GM10266 (cell line): ENCODE measurements at regions not wholly inside any gene's neighbourhood (a gene's known extent, or its start where the extent isn't known, plus 50 kb on each side); places are given as distances from the start of the nearest gene placed in this dataset.

ENCODE experiments used
- DNase-seq: peaks from one replicate; pipeline ENCODE4 v3.0.0; 2012; ENCODE audit errors: extremely low spot score
- TF ChIP-seq, protein P1 (sequence below): IDR thresholded peaks from 2 replicates; pipeline ENCODE4 v1.5.1; 2012; ENCODE audit warnings: mild to moderate bottlenecking, low read depth; ENCODE audit not compliant: control insufficient read depth, insufficient read depth; ENCODE audit errors: missing control alignments

DNA sequence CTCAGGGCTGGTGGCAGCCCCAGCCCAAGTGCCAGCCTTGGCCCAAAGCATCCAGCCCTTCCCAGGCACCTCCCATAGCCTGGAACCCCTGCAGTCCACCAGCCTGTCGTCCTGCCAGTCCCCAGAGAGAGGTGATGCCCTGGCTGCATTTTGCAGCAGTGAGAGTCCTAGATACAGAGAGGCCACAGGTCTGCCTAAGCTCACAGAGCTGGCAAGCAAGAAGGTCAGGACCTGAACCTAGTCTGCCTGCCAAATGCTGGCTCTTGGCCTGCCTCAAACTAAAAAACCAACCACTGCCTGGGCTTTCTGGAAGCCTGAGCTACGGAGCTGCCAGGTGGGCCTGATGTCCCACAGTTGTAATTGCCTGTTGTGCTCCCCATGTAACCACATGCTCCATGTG, 164.9 kb downstream of the PHETA1 start:
- no peak for DNase-seq

DNA sequence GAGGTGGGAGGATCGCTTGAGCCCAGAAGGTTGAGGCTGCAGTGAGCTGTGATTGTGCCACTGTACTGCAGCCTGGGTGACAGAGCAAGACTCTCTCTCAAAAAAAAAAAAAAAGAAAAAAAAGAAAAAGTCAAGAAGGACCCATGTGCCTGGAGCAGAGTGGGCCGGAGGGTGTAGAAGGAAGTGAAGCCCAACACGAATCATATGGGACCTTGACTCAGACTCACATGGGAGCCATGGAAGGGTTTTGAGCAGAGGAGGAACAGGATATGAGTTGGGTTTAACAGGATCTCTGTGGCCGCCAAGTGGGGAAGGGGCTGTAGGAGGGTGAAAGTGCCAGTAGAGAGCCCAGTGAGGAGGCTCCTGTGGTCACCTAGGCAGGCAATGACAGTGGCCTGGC, 165.4 kb downstream of the PHETA1 start:
- TF ChIP-seq, protein P1, sequence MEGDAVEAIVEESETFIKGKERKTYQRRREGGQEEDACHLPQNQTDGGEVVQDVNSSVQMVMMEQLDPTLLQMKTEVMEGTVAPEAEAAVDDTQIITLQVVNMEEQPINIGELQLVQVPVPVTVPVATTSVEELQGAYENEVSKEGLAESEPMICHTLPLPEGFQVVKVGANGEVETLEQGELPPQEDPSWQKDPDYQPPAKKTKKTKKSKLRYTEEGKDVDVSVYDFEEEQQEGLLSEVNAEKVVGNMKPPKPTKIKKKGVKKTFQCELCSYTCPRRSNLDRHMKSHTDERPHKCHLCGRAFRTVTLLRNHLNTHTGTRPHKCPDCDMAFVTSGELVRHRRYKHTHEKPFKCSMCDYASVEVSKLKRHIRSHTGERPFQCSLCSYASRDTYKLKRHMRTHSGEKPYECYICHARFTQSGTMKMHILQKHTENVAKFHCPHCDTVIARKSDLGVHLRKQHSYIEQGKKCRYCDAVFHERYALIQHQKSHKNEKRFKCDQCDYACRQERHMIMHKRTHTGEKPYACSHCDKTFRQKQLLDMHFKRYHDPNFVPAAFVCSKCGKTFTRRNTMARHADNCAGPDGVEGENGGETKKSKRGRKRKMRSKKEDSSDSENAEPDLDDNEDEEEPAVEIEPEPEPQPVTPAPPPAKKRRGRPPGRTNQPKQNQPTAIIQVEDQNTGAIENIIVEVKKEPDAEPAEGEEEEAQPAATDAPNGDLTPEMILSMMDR, result no peak
- no peak for DNase-seq

More for the DNA sequence above, 164.9 kb downstream of the PHETA1 start:
- TF ChIP-seq, protein P1, result no peak

DNA sequence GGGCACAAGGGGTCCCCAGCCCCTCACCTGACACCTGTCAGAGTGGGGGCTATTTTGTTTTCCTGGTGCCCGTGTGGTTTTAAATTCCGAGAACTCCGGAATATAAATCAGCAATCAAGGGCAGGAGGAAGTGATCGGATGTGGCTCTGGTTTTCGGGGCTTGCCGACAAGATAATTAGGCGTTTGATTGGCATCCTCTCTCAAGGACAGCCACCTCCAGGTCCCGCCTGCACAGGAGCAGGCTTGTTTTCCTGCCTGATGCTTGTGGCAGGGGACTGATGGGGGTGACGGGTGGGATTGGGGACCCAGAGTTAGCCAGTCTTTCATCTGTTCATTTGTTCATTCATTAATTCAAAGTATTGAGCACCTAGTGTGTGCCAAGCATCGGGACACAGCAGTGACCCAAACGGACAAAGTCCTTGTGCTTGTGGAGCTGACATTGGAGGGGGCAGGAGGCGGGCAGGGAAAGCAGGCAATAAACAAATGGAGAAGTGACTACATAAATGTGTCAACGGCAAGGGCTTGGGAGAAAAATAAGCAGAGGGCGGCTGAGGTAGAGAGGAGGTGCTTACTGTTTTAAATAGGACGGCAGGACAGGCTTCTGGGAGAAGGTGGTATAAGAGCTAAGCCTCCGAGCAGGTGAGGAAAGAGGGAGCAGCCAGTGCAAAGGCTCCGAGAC, 166.5 kb downstream of the PHETA1 start:
- no peak for DNase-seq

DNA sequence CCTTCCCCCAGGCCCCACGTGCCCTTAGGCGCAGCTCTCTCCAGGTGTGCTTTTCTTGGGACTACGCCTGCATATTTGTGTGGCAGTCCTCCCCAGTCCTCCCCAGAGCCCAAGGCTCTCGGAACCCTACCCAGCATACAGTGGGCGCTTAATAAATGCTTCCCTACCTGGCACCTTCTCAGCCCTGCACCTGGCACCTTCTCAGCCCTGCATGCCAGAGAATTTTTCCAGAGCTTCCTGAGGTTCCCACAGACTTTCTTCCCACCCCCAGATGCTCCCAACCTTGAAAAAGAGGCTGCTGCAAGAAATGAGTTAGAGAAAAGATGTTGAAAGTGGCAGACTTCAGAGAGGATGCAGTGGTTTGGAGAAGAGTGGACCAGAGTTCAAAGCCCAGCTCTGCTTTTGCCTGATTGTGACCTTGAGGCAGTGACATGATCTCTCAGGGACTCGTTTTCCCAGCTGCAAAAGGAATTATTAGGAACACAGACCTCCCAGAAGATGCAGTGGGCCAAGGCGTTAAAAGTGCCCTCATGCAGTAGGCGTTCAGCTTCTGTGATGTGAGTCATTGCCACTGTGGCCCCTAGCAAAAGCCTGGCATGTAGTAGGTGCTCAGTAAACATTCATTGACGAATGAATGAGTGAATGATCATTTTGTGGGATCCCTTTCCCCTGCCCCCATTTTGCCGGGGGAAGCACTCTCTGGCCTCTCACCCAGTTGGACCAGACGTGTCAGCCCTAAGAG, 167.2 kb downstream of the PHETA1 start:
- TF ChIP-seq, protein P1, result no peak
- DNase-seq, result no peak

More for the DNA sequence above, 166.5 kb downstream of the PHETA1 start:
- TF ChIP-seq, protein P1, result no peak

DNA sequence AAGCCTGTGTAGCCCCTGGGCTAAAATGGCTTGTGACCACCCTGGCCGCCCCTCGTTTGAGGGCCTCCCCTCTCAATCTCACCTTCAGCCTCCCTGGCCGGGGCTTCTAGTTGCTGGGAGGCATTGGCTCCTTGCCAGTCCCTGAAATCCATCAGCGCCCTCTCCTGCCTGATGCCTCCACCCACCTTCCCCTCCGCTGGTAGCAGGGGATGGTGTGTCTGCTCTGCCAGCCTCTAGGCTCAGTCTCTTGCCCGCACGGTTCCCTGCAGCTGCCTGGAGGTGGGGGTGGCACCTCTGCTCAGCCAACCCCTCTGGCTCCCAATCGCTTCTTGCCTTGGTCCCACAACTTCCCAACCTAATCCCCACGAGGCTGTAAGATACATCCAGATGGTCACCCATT, 167.9 kb downstream of the PHETA1 start:
- TF ChIP-seq, protein P1, result no peak
- DNase-seq, result no peak

DNA sequence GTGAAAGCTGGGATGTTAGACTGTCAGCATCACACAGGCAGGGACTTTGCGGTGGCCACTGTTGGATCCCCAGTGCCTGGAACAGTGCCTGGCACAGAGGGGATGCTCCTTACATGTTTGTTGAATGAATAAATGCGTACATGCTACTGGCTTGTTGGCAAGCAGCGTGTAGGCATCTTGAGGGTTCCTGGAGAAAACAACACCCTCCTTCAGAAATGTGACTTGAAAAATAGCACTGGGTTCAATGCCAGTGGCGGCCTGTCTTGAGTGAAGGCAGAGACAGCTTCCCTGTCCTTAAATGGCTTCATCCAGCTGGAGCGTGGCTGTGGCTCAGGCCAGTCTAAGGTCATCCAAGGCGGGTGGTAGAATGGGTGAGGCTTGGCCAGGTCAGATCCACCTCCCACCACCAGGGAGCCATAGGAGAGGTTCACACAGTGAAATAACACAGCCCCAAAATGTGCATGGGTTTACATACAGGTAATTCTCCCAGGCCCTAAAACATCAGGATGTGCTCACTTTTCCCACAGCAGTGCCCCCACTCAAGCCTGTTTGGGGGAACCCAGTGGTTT, 171.4 kb downstream of the PHETA1 start:
- TF ChIP-seq, protein P1, result no peak
- DNase-seq, result no peak

DNA sequence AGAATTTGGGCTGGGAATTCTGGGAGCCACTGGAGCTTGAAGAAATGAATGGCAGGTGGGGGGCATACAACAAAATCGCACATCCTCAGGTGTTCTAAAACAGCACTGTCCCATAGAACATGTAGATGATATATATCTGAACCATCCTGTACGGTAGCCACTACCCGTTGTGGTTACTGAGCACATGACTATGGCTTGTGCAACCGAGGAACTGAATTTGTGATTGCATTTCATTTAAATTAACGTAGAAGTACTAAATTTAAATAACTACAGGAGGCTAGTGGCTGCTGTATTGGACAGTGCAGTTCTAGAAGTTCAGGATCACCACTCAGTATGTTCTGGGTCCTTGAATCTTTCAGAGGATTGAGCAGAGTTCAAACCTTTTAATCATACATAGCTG, 172.4 kb downstream of the PHETA1 start:
- TF ChIP-seq, protein P1, result no peak
- no peak for DNase-seq
